Activated T-cell treated with anti-CD3 and anti-CD28 coated beads, Interleukin-2, amount 50 U/mL, for 24 hours (primary cell): ENCODE measurements at regions not wholly inside any gene's neighbourhood (a gene's known extent, or its start where the extent isn't known, plus 50 kb on each side); places are given as distances from the start of the nearest gene placed in this dataset.
"Not testable (repeated sequence)": the region's sequence is repeated elsewhere in the genome, so short reads cannot be mapped to it uniquely, and the experiment has no call there.

Source experiments
- DNase-seq: peaks from one replicate; pipeline ENCODE4 v3.0.0-alpha.2; 2020
- H3K27ac Mint-ChIP-seq: 2 replicates; pipeline ENCODE4 v1.8.0; 2020; ENCODE audit warnings: mild to moderate bottlenecking, mixed read lengths
- H3K27me3 Mint-ChIP-seq: 2 replicates; pipeline ENCODE4 v1.8.0; 2020; ENCODE audit warnings: mixed read lengths
- H3K36me3 Mint-ChIP-seq: 2 replicates; pipeline ENCODE4 v1.8.0; 2020; ENCODE audit warnings: low read depth, mixed read lengths
- H3K4me1 Mint-ChIP-seq: 2 replicates; pipeline ENCODE4 v1.8.0; 2020; ENCODE audit warnings: low read depth, mixed read lengths
- H3K4me3 Mint-ChIP-seq: 2 replicates; pipeline ENCODE4 v1.8.0; 2020; ENCODE audit warnings: mild to moderate bottlenecking, moderate library complexity, mixed read lengths
- H3K9me3 Mint-ChIP-seq: 2 replicates; pipeline ENCODE4 v1.8.0; 2020; ENCODE audit warnings: mixed read lengths

DNA sequence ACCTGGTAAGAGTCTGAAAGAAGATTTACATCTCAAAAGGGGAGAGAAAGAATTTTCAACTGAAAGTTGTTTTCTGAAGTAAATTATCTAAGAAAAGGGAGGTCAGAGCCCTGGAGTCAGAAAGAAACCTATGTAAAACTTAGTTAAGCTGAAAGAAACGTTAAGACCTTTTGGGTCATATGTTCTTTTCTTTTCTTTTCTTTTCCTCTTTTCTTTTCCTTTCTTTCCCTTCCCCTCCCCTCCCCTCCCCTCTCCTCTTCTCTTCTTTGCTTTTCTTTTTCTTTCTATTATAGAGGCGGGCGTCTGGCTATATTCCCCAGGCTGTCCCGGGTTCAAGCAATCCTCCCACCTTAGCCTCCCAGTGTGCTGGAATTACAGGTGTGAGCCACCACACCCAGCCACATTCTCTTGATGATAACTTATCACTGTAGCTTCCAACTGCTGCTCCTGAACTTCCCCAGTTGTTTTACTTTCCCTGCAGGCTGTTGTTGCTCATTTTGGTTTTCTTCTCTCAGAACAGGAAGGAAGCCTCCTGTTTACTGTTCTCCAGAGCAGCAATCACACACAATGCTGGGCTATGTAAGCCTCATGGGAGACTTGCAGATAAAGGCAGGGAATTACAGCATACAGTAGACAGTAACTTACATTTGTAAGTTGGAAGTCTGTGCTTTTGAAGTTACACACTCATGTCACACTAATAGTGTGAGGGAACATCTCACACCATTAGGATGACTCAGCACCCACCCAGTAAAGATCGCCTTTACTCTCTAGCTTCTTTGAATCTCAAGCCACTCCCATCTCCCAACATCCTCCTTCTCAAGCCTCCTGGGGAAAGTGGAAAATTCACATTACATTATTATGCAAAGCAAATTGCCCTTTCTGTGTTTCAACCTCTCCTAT, 2216.6 kb upstream of the WWC1 start:
- Mint-ChIP-seq H3K27me3 (no peaks in the 10 kb centered on the region), H3K36me3 (no peaks in the 10 kb centered on the region)

DNA sequence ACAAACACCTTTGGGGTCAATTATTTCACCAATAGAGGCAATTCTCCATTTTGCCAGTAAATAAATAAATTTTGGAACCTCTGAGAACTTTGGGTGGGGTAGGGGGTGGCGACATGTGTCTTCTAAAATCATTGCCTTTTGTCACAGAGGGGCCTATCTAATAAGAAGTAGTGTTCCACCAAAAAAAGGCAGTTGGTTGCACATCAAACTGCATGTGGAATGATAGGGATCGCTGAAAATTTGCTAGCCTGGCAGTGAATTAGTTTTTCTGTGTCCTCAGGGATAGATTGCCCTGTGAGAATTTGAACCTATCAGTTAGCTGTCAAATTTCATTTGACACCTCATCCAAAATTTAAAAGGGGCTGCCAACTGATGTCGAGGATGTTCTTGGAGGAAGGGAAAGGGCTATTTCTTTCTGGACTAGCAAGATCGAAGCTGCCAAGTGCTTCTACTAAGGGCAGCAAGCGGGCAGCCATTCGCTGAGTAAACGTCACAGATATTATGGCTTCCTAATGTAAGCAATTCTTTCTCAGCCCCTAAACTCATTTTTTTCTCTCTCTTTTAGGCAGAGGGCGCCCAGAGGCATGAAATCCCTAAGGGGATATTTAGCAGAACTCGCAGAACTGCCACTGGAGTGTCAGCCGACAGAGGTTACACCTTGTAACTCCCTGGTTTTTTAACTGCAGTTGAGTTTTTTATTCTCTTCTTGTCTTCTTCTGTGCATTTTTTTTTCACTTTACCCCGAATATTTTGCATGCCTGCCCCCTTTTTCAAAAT, 2208.1 kb upstream of the WWC1 start:
- Mint-ChIP-seq H3K9me3 (peaks cover 2% of the 10 kb centered on the region), H3K36me3 (no peaks in the 10 kb centered on the region), H3K27me3 (no peaks in the 10 kb centered on the region), H3K4me3 (no peak overlapping the region), H3K27ac (no peak overlapping the region), H3K4me1 (no peaks in the 10 kb centered on the region)
- DNase-seq, result no peak

More for the DNA sequence above, 2216.6 kb upstream of the WWC1 start:
- Mint-ChIP-seq H3K27ac (no peak overlapping the region), H3K4me3 (no peak overlapping the region), H3K4me1 (no peaks in the 10 kb centered on the region), H3K9me3 (peaks cover 9% of the 10 kb centered on the region)
- DNase-seq, result no peak

GRCh38 chr5:166086568-166086967, 2204.9 kb upstream of the WWC1 start:
- H3K9me3 Mint-ChIP-seq, result peaks cover 2% of the 10 kb centered on the region
- no peak overlapping the region for H3K27ac Mint-ChIP-seq
- no peaks in the 10 kb centered on the region for H3K4me1 Mint-ChIP-seq
- no peak for DNase-seq
- H3K36me3 Mint-ChIP-seq, result no peaks in the 10 kb centered on the region
- H3K4me3 Mint-ChIP-seq, result no peak overlapping the region
- no peaks in the 10 kb centered on the region for H3K27me3 Mint-ChIP-seq

DNA sequence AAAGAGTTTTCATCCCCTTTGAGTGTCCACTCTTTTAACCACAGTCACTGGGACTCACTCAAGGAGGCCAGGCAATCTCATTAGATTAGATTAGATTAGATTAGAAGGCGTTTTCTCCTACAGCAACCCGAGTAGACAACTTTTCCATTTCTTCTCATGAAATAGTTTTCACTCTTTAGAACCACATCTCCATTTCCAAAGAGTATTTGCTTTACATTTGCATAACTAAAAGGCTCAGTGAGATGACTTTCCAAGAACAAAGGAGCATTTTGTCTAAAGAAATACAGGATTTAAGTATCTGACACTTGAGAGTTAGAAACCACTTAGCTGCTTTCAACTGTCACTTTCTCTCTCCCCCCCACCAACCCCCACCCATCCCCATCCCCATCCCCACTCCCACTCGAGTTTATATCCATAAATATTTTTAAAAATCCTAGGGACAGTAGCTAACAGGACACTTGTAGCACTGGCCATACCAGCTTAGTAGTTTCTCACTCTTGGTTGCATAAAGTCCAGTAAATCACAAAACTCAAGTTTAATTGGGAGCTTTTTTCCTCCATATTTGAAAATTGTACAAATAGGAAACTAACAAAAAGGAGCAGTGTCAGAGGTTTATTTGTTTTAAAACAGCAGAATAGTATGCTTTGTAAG, 2202.9 kb upstream of the WWC1 start:
- H3K4me3 Mint-ChIP-seq, result no peak overlapping the region
- DNase-seq, result no peak
- no peaks in the 10 kb centered on the region for H3K27me3 Mint-ChIP-seq
- H3K9me3 Mint-ChIP-seq, result peaks cover 4% of the 10 kb centered on the region
- no peaks in the 10 kb centered on the region for H3K4me1 Mint-ChIP-seq
- H3K36me3 Mint-ChIP-seq, result no peaks in the 10 kb centered on the region
- no peak overlapping the region for H3K27ac Mint-ChIP-seq

DNA sequence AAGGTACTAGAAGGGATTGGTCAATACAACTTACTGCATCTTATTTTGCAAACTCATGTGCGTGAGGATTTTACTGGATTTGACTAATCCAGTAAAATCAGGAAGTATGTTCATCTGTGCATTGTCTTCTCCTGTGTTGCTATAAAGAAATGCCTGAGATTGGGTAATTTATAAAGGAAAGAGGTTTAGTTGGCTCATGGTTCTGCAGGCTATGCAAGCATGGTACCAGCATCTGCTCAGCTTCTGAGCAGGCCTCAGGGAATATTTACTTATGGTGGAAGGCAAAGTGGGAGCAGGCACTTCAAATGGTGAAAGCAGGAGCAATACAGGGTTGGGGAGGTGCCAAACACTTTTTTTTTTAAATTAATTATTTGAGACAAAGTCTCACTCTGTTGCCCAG, 2199.5 kb upstream of the WWC1 start:
- no peak for DNase-seq
- Mint-ChIP-seq H3K36me3 (no peaks in the 10 kb centered on the region), H3K4me3 (no peak overlapping the region), H3K9me3 (peaks cover 13% of the 10 kb centered on the region), H3K27ac (no peak overlapping the region), H3K27me3 (no peaks in the 10 kb centered on the region), H3K4me1 (no peaks in the 10 kb centered on the region)

- Mint-ChIP-seq H3K27me3 (no peaks in the 10 kb centered on the region), H3K27ac (no peak overlapping the region), H3K4me3 (no peak overlapping the region), H3K9me3 (peaks cover 13% of the 10 kb centered on the region), H3K36me3 (no peaks in the 10 kb centered on the region), H3K4me1 (no peaks in the 10 kb centered on the region)
- DNase-seq, result no peak
Observed at GRCh38 chr5:166093312-166093711, 2198.1 kb upstream of the WWC1 start.

DNA sequence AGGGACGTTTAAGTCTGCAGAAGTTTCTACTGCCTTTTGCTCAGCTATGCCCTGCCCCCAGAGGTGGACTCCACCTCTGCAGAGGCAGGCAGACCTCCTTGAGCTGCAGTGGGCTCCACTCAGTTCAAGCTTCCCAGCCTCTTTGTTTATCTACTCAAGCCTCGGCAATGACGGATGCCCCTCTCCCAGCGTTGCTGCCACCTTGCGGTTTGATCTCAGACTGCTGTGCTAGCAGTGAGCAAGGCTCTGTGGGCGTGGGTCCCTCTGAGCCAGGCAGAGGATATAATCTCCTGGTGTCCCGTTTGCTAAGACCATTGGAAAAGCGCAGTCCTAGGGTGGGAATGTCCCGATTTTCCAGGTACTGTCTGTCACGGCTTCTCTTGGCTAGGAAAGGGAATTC, 2188.5 kb upstream of the WWC1 start:
- Mint-ChIP-seq H3K27me3 (no peaks in the 10 kb centered on the region), H3K27ac (no peak overlapping the region), H3K4me1 (no peaks in the 10 kb centered on the region), H3K36me3 (no peaks in the 10 kb centered on the region), H3K9me3 (peaks cover 11% of the 10 kb centered on the region), H3K4me3 (no peak overlapping the region)
- DNase-seq, result no peak

GRCh38 chr5:166111021-166111420, 2180.4 kb upstream of the WWC1 start:
- no peaks in the 10 kb centered on the region for H3K4me1 Mint-ChIP-seq
- H3K27me3 Mint-ChIP-seq, result no peaks in the 10 kb centered on the region
- peaks cover 5% of the 10 kb centered on the region for H3K9me3 Mint-ChIP-seq
- DNase-seq, result no peak
- no peaks in the 10 kb centered on the region for H3K36me3 Mint-ChIP-seq
- H3K27ac Mint-ChIP-seq, result no peak overlapping the region
- no peak overlapping the region for H3K4me3 Mint-ChIP-seq

- H3K27me3 Mint-ChIP-seq, result no peaks in the 10 kb centered on the region
- H3K4me1 Mint-ChIP-seq, result no peaks in the 10 kb centered on the region
- no peak overlapping the region for H3K4me3 Mint-ChIP-seq
- H3K36me3 Mint-ChIP-seq, result no peaks in the 10 kb centered on the region
- no peak overlapping the region for H3K27ac Mint-ChIP-seq
- peaks cover 10% of the 10 kb centered on the region for H3K9me3 Mint-ChIP-seq
- DNase-seq, result no peak
Observed at GRCh38 chr5:166117072-166118066, 2174.1 kb upstream of the WWC1 start.

DNA sequence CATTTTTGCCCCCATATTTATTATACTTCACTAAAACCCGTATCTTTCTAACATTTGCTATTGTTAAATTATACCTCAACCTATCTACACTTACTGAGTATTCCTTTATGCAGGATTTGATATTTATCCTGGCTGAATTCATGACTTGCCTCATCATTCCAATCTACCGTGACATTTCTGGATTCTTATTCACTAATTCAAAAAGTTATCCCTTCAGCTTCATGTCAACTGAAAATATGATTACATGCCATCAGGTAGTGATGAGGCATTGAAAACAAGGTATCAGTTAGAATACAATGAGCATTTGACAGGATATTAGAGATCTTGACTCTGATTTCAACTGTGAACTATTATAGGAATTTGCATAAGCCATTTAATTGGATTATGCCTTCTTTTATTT, 2171.9 kb upstream of the WWC1 start:
- no peak overlapping the region for H3K4me3 Mint-ChIP-seq
- no peak overlapping the region for H3K27ac Mint-ChIP-seq
- peaks cover 11% of the 10 kb centered on the region for H3K9me3 Mint-ChIP-seq
- H3K4me1 Mint-ChIP-seq, result no peaks in the 10 kb centered on the region
- DNase-seq, result no peak
- H3K36me3 Mint-ChIP-seq, result no peaks in the 10 kb centered on the region
- H3K27me3 Mint-ChIP-seq, result no peaks in the 10 kb centered on the region

GRCh38 chr5:166123717-166124116, 2167.7 kb upstream of the WWC1 start:
- Mint-ChIP-seq H3K4me3 (no peak overlapping the region), H3K27me3 (no peaks in the 10 kb centered on the region), H3K9me3 (peaks cover 10% of the 10 kb centered on the region), H3K36me3 (no peaks in the 10 kb centered on the region), H3K27ac (no peak overlapping the region), H3K4me1 (no peaks in the 10 kb centered on the region)
- DNase-seq, result no peak

GRCh38 chr5:166127766-166128570, 2163.5 kb upstream of the WWC1 start:
- no peak for DNase-seq
- Mint-ChIP-seq H3K27ac (no peak overlapping the region), H3K4me1 (no peaks in the 10 kb centered on the region), H3K27me3 (no peaks in the 10 kb centered on the region), H3K9me3 (peaks cover 3% of the 10 kb centered on the region), H3K4me3 (no peak overlapping the region), H3K36me3 (no peaks in the 10 kb centered on the region)

DNA sequence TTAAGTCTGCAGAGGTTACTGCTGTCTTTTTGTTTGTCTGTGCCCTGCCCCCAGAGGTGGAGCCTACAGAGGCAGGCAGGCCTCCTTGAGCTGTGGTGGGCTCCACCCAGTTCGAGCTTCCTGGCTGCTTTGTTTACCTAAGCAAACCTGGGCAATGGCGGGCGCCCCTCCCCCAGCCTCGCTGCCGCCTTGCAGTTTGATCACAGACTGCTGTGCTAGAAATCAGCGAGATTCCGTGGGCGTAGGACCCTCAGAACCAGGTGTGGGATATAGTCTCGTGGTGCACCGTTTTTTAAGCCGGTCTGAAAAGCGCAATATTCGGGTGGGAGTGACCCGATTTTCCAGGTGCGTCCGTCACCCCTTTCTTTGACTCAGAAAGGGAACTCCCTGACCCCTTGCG, 2146.3 kb upstream of the WWC1 start:
- peaks cover 13% of the 10 kb centered on the region for H3K9me3 Mint-ChIP-seq
- not testable (repeated sequence) for H3K4me1 Mint-ChIP-seq, H3K27ac Mint-ChIP-seq, H3K27me3 Mint-ChIP-seq, H3K36me3 Mint-ChIP-seq, H3K4me3 Mint-ChIP-seq, DNase-seq
